ENCODE measurements at regions not wholly inside any gene's neighbourhood (a gene's known extent, or its start where the extent isn't known, plus 50 kb on each side); places are given as distances from the start of the nearest gene placed in this dataset.

DNA sequence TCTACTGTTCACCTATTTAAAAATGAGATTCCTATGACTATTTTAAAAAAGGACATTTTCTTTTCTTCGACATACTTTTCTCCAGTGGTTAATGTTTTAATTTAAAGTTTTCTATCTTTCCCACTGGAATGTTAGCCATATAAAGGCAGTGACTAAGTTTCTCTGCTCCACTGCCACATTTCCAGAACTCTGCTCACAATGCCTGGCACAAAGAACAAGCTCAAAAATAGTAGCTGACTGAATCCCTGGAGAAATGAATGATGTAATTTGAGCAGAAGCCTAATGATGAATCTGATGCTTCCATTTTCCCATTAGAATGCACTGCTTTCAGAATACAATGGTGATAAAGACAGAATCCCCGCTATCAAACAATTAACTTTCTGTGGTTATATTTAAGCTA lies 817.8 kb downstream of the MTRR start:
- no peak overlapping the region for H3K9ac ChIP-seq (replicated peaks; ENCODE audit: extremely low read depth, insufficient read depth, low read length)
- BruUV-seq (replicated peaks) = no TSS peak
- H3K79me2 ChIP-seq (ENCODE audit: control insufficient read depth, insufficient read depth, low read length) = no peaks in the 10 kb centered on the region
- dilution Hi-C loops (cut with MboI; ENCODE audit: extremely low pct_ligation_motif_present, low sequenced_read_pairs) = no loop called here
- H3K9me1 ChIP-seq (replicated peaks; ENCODE audit: control insufficient read depth, extremely low read depth, insufficient read depth, low read length) = no peaks in the 10 kb centered on the region
- H4K20me1 ChIP-seq (replicated peaks; ENCODE audit: control insufficient read depth, extremely low read depth, insufficient read depth, low read length) = no peaks in the 10 kb centered on the region
- H3K4me2 ChIP-seq (ENCODE audit: insufficient read depth, low read length) = no peak overlapping the region
- DNase-seq (ENCODE audit: low read depth, low spot score) (no peak), FAIRE-seq (no peak)
- H2AFZ ChIP-seq (ENCODE audit: low read depth, low read length) = no peak overlapping the region
- H3K36me3 ChIP-seq (ENCODE audit: control insufficient read depth in 2 of 2, extremely low read depth in 1 of 2, insufficient read depth in 2 of 2, low read length in 2 of 2) = no peaks in the 10 kb centered on the region
- ChIA-PET CTCF (no interaction called here), POLR2A (no interaction called here)
- no peaks in the 10 kb centered on the region for H3K27me3 ChIP-seq (ENCODE audit: control insufficient read depth in 2 of 2, insufficient read depth in 2 of 2, low read length in 2 of 2)
- TF ChIP-seq, protein P1, sequence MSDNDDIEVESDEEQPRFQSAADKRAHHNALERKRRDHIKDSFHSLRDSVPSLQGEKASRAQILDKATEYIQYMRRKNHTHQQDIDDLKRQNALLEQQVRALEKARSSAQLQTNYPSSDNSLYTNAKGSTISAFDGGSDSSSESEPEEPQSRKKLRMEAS (IDR thresholded peaks at IDR 0.05; ENCODE audit: insufficient read depth, insufficient read length) = no peak
- TF ChIP-seq POLR2AphosphoS5 (IDR thresholded peaks at IDR 0.05; ENCODE audit: insufficient read depth, low read depth, low read length) = no peak
- TF ChIP-seq MYC (IDR thresholded peaks at IDR 0.05; ENCODE audit: low read depth, low read length) = no peak
- no peak for TF ChIP-seq GATA2 (IDR thresholded peaks at IDR 0.05; ENCODE audit: insufficient read depth, insufficient read length, low read depth, low read length)
- TF ChIP-seq EZH2 (IDR thresholded peaks at IDR 0.05; ENCODE audit: borderline replicate concordance, low read depth, low read length, severe bottlenecking) = no peak
- no peak for TF ChIP-seq POLR2A (IDR thresholded peaks at IDR 0.05; ENCODE audit: low read depth, low read length)
- H3K9me3 ChIP-seq (replicated peaks; ENCODE audit: control insufficient read depth, insufficient read depth, low read length) = no peaks in the 10 kb centered on the region
- no peak overlapping the region for H3K27ac ChIP-seq (ENCODE audit: insufficient read depth, low read depth, low read length)
- H3K4me1 ChIP-seq (ENCODE audit: control insufficient read depth, extremely low read depth, insufficient read depth, low read length) = no peaks in the 10 kb centered on the region
- intact Hi-C loops (cut with micrococcal nuclease) = no loop called here
- H3K4me3 ChIP-seq (replicated peaks in 1 of 3; ENCODE audit: insufficient read depth in 1 of 3, low read depth in 1 of 3, low read length in 3 of 3) = no peak overlapping the region

DNA sequence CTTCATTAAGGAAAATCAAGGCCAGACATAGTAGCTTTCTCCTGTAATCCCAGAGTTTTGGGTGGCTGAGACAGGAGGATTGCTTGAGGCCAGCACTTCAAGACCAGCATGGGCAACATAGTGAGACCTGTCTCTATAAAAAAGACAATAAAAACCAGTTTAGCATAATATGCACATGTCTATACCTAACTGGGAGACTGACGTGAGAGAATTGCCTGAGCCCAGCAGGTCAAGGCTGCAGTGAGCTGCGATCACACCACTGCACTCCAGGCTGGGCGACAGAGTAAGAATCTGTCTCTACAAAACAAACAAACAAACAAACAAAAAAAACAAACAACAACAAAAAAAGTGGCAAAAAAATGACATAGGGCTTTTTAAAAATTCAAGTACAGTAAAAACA lies 820.8 kb downstream of the MTRR start:
- POLR2A ChIA-PET = no interaction called here
- TF ChIP-seq MYC (IDR thresholded peaks at IDR 0.05; ENCODE audit: low read depth, low read length) = no peak
- TF ChIP-seq FOS (IDR thresholded peaks at IDR 0.05; ENCODE audit: borderline replicate concordance, insufficient read depth, low read length) = no peak
- TF ChIP-seq JUN (IDR thresholded peaks at IDR 0.05; ENCODE audit: borderline replicate concordance, insufficient read depth, insufficient read length, low read depth) = no peak
- FAIRE-seq = no peak
- H3K36me3 ChIP-seq (ENCODE audit: control insufficient read depth in 2 of 2, extremely low read depth in 1 of 2, insufficient read depth in 2 of 2, low read length in 2 of 2) = no peaks in the 10 kb centered on the region
- H3K4me2 ChIP-seq (ENCODE audit: insufficient read depth, low read length) = no peak overlapping the region
- no peak overlapping the region for H3K9ac ChIP-seq (replicated peaks; ENCODE audit: extremely low read depth, insufficient read depth, low read length)
- dilution Hi-C loops (cut with MboI; ENCODE audit: extremely low pct_ligation_motif_present, low sequenced_read_pairs) = no loop called here
- intact Hi-C loops (cut with micrococcal nuclease) = no loop called here
- no peak overlapping the region for H3K4me3 ChIP-seq (replicated peaks in 1 of 3; ENCODE audit: insufficient read depth in 1 of 3, low read depth in 1 of 3, low read length in 3 of 3)
- no TSS peak for BruUV-seq (replicated peaks)
- no peak overlapping the region for H3K27ac ChIP-seq (ENCODE audit: insufficient read depth, low read depth, low read length)
- no peaks in the 10 kb centered on the region for H3K9me1 ChIP-seq (replicated peaks; ENCODE audit: control insufficient read depth, extremely low read depth, insufficient read depth, low read length)
- DNase-seq (ENCODE audit: low read depth, low spot score) = no peak
- H3K9me3 ChIP-seq (replicated peaks; ENCODE audit: control insufficient read depth, insufficient read depth, low read length) = no peaks in the 10 kb centered on the region
- no peaks in the 10 kb centered on the region for H4K20me1 ChIP-seq (replicated peaks; ENCODE audit: control insufficient read depth, extremely low read depth, insufficient read depth, low read length)
- H3K4me1 ChIP-seq (ENCODE audit: control insufficient read depth, extremely low read depth, insufficient read depth, low read length) = no peaks in the 10 kb centered on the region
- CTCF ChIA-PET = no interaction called here
- no peaks in the 10 kb centered on the region for H3K79me2 ChIP-seq (ENCODE audit: control insufficient read depth, insufficient read depth, low read length)
- no peak overlapping the region for H2AFZ ChIP-seq (ENCODE audit: low read depth, low read length)
- H3K27me3 ChIP-seq (ENCODE audit: control insufficient read depth in 2 of 2, insufficient read depth in 2 of 2, low read length in 2 of 2) = no peaks in the 10 kb centered on the region

Measured in endothelial cell of umbilical vein (primary cell).